ENCODE measurements at regions not wholly inside any gene's neighbourhood (a gene's known extent, or its start where the extent isn't known, plus 50 kb on each side); places are given as distances from the start of the nearest gene placed in this dataset.

DNA sequence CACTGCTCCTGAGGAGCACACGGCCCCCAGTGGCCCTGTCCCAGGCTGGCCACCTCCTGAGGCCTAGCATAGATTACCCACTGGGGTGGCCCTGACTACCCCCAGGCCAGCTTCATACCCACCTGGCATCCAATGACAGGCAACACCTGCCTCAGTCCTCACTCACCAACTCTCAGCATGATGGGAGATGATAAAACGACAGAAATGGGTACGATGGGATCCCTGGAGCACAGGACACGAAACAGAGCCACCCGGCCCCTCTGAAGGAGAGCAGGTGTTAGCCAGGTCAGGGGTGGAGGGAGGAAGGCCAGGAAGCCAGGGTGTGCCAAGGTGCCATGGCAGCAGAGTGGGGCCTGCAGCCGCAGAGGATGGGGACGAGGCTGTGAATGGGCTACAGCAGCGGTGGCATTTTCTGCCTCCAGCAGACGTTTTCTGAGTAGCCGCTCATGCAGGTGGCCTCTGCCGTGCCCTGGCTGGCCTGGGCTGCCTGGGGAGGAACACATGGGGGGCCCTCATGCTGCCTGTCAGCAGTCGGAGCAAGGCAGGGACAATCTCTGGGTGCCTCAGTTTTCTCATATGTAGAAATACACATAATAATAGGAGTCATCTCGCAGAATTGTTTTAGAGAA lies 50.2 kb upstream of the FGF3 start:
- no peak for TF ChIP-seq POLR2A (IDR thresholded peaks at IDR 0.05; ENCODE audit: control extremely low read depth in 1 of 2, low read depth in 2 of 2, low read length in 2 of 2)
- TF ChIP-seq, protein P1, sequence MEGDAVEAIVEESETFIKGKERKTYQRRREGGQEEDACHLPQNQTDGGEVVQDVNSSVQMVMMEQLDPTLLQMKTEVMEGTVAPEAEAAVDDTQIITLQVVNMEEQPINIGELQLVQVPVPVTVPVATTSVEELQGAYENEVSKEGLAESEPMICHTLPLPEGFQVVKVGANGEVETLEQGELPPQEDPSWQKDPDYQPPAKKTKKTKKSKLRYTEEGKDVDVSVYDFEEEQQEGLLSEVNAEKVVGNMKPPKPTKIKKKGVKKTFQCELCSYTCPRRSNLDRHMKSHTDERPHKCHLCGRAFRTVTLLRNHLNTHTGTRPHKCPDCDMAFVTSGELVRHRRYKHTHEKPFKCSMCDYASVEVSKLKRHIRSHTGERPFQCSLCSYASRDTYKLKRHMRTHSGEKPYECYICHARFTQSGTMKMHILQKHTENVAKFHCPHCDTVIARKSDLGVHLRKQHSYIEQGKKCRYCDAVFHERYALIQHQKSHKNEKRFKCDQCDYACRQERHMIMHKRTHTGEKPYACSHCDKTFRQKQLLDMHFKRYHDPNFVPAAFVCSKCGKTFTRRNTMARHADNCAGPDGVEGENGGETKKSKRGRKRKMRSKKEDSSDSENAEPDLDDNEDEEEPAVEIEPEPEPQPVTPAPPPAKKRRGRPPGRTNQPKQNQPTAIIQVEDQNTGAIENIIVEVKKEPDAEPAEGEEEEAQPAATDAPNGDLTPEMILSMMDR (IDR thresholded peaks at IDR 0.05; ENCODE audit: control extremely low read depth in 1 of 3, insufficient read depth in 1 of 3, low read depth in 1 of 3, low read length in 3 of 3) = no peak
- TF ChIP-seq TEAD4 (IDR thresholded peaks at IDR 0.05; ENCODE audit: low read depth, low read length) = no peak
- TF ChIP-seq RAD21 (IDR thresholded peaks at IDR 0.05 in 1 of 2, conservative IDR thresholded peaks at IDR 0.05 in 1 of 2; ENCODE audit: low read depth in 2 of 2, low read length in 2 of 2) = no peak
- no peak for TF ChIP-seq RFX5 (IDR thresholded peaks at IDR 0.05; ENCODE audit: borderline replicate concordance, low read depth, low read length)
- no peak for TF ChIP-seq RBBP5 (IDR thresholded peaks at IDR 0.05; ENCODE audit: borderline replicate concordance, low read depth, low read length)
- TF ChIP-seq CBX5 (IDR thresholded peaks at IDR 0.05; ENCODE audit: low read depth, low read length) = no peak
- TF ChIP-seq CHD2 (IDR thresholded peaks at IDR 0.05; ENCODE audit: low read length) = no peak
- no peak for TF ChIP-seq TAF7 (optimal IDR thresholded peaks at IDR 0.05; ENCODE audit: borderline replicate concordance, low read depth, low read length)
- no peak for TF ChIP-seq YY1 (IDR thresholded peaks at IDR 0.05; ENCODE audit: low read depth, low read length)
- no peak for TF ChIP-seq CREB1 (IDR thresholded peaks at IDR 0.05)
